Activated CD8-positive, alpha-beta memory T cell treated with anti-CD3 and anti-CD28 coated beads, Interleukin-2, amount 50 U/mL, for 1 hour (primary cell): ENCODE measurements at regions not wholly inside any gene's neighbourhood (a gene's known extent, or its start where the extent isn't known, plus 50 kb on each side); places are given as distances from the start of the nearest gene placed in this dataset.
"Not testable (repeated sequence)": the region's sequence is repeated elsewhere in the genome, so short reads cannot be mapped to it uniquely, and the experiment has no call there.

Experiments used
- DNase-seq: peaks from one replicate; pipeline ENCODE4 v3.0.0-alpha.2; 2020; ENCODE audit errors: extremely low read depth

DNA sequence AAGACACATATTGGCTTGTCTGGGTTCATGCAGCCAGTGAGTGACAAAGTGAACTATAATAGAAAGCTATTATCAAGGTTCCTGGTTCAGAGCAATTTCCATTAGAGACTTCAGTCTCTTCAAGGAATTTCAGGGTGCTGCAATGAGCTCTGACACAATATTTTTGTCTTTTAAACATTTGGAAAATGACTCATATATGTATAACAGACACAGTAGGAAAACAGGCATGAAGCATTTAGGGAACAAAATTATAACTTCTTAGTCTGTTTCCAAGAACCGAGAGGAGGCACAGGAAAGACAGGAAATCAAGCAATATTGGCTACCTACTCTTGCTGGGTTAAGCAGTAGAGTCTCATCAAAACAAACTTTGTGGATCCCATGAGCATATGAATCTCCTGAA is 170.4 kb downstream of the PTPRC start:
- no peak for DNase-seq

DNA sequence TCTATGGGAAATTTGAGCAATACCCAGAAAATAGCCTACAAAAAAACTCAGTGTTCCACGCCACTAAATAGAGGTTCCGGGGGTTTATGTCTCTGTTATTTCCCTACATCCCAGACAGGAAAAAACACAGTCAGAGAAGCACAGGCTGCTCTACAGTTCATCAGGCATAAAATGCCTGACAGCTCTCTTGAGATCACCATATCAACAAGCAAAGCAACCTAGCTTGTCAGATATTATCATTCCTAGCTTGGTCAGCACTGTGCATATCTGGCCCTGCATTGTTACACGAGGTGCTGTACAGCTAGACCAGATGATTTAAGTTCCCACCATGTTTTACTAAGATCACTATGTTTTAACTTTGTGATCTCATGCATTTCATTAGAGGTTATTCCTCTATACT is 172.6 kb downstream of the PTPRC start:
- DNase-seq: no peak

DNA sequence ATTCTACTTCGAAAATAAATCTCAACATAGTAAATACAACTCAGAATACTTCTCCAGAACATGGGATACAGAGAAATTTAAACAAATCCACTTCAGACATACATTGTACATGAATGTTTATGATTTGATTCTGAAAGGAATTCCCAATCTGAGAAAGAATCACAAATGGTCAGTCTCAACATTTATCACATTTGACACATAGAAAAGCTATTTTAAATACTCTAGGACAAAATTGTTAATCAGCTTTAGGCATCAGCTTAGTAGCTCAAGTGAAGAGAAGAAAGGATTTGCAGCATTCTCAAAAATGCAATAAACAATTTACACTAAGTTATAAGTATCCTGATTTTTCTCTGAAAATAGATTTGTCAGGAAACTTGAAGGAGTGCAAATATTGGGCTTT is 184.8 kb downstream of the PTPRC start:
- DNase-seq: no peak

DNA sequence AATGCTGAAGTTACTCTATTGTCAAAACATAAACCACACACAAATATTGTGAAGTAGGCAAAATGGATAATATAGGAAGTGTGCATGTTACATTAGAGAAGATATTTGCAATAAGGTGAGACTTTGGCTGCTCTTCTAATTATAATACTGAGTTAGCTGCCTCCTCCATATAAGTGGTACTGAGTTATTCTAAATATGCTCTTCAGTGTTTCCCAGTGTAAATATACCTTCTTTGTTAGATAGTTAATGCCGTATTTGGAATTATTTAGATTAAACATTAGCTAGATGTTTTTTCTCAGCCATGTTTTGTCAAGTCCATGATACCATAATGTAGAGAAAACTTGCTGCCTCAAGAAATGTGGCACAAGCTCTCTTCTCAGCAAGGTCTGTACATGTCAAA is 186.4 kb downstream of the PTPRC start:
- DNase-seq: no peak

DNA sequence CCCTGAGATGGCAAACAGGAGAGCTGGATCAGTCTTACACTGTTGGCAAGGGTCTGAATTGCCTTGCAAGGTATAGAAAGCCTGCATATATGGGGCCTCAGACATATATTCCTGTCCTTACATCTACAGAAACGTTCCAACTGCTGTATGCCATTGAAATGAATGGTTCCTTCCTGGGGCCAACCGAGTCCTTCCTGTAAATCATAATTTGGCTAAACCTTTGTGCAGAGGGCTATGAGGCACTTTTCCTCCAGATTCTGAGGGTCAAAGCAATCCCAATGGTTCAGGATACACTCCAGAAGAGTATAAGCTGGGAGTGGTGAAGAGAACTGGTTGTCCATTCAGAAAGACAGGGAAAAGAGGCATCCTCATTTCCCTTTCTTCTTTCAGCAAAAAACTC is 190.5 kb downstream of the PTPRC start:
- DNase-seq: no peak

DNA sequence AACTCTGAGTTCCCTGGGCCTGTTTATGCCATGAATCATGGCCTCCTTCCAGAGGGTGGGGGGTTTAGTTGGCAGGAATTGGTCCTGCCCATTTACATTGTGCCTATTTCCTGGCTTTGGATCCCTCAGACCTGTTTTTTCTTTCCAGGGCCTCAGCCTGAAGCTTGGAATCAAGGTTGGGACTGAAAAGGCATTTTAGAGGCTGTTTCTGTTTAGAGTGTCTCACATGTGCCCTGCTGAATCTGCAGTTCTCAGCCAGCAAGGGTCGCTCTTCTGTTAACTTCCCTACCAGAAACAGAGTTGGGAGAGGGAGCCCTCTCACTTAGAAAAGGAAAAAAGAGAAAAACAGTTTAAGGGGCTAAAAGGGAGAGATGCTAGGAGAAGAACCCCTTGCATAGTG is 191.1 kb downstream of the PTPRC start:
- DNase-seq: no peak

DNA sequence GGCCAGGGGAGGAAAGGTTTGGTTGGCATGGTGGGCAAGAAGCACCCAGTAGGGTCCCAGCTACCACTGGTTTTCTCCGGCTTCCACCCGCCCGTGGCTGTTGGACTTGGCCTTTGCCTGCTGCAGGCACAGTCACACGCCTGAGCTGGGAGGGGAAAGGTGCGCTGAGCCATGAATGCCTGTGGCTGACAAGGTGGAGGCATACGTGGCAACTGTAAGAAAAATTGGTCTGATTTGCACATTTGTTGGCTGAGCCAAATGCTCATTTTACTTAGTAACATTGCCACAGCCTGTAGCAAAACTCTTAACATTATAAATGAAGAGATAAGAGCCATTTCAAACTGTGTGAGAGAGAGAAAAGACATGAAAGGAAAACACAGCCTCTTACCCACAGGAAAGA is 191.6 kb downstream of the PTPRC start:
- DNase-seq: no peak

DNA sequence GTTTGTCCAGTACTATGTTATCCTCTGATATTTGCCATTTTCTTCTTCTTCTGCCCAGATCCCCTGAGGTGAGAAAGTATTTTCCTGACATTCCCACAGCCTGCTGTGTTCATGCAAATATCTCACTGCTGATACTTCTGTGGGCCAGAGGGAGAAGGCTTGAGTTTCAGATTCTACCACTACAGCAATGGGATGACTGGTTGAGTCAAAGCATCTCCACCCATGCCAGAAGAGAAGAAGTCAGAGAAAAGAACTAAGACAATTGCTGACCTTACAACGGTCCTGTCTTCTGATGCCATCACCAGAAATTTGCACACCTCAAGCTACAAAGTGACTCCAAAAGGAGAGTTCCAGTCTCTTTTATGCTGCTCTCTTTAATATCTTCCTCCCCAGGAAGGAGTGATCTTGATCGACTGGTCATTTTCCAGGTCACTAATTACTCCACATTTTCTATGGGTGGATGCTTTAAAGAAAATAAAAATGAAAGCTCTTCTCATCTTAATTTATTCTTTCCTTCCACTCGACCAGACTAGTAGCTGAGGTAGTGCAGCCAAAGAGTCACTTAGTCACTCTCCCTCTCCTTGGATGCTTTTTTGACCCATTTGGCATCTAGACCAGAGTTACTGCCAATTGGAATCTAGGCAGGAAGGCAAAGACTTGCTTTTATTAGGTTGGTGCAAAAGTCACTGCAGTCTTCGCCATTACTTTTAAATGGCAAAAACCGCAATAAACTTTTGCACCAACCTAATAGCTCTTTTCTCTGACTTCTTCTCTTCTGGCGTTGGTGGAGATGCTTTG is 195.1 kb downstream of the PTPRC start:
- DNase-seq: no peak

DNA sequence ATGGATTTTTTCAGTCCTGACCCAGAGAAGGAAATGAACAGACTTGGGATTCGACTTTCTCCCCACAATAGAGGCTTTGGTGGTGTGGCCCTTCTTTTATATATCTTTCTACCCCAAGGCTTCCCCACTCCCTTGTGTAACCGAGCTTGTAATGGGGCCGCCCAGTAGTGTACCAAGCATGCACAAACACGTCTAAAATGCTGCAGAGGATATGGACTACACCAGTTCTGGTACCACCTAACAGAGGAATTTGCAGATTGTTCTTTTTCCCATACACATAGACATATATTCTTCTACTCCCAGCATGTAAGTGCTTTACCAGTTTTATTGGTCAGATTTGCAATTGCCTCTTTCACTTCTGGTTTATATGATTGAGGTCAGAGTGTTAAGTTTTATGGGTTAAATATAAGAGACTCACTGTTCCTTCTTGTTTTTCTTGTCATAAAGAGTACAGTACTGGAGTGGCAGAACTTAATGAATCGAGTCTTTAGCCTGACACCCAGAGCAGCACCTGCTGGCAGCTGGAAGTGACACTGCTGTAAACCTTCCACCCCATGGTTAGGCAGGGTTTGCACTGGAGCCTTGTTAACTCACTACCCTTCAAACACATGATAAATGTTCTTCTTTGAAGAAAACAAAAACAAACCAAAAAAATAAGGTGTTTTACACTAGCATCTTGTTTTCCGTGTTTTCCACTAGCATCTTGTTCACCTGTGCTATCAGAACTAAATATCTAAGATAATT is 198.6 kb downstream of the PTPRC start:
- DNase-seq: no peak

DNA sequence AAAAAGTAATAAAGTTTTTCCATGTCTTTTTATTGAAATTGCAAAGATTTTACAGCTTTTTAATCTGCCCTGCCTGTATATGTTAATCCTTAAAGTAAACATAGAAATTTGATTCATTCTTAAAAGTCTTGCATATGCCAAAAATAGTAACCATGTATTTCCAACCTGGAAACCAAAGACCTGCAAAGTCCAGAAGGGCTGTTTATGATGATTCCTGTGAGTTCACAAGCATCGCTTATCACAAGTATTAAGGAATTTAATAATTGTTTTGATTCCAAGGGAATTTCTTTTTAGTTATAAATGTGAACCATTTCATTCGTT is 199.1 kb downstream of the PTPRC start:
- no peak for DNase-seq

DNA sequence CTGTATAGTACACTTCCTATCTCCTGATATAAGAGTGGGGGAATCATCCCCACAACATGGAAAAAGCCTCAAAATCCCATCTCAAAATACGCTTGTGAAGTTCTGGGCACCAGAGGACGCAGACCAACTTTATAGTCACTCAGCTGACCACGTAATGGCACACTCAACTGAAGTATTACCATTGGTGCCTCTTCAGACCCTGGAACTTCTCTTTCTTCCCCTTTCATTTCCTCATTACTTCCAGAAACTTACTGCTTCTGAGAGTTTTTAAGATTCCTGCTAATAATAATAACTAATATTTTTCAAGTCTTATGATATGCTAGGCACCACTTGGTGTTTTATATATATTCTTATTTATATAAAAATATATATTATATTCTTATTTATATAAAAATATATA is 202.6 kb downstream of the PTPRC start:
- no peak for DNase-seq

DNA sequence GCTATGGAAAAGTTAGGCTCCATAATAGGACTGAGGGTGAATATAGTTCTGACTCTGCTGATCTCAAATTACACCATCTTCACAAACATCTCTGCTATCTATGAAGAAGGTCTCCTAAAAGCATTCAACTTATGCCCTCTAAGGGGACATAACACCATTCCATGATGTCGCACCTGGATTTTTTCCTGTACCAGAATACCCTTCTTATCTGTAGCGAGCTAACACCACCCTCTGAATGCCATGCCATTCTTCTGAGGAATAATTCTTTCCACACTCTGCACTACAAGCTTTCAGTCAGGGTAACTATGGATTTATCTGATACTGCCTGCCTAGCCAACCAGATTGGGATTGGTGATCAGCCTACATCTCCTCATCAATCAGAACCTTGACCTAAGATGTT is 203.8 kb downstream of the PTPRC start:
- no peak for DNase-seq

DNA sequence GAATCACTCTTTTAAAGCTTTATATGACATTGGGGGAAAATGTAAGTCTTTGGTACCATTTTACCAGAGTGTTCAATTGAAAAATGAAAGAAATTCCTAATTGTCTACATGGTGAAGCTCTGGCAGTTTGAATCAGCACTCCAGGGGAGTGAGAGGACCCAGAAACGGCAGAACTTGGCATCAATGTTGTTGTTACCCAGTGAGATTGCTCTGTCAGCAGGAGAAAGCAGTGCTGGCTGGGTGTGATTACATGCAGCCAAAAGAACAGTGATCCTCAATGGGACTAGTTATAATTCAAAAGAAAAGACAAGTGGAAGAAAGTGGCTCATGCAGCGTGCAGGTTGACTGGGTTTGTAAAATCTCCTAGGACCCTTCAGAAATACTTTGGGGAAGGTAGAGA is 206.4 kb downstream of the PTPRC start:
- DNase-seq: no peak

DNA sequence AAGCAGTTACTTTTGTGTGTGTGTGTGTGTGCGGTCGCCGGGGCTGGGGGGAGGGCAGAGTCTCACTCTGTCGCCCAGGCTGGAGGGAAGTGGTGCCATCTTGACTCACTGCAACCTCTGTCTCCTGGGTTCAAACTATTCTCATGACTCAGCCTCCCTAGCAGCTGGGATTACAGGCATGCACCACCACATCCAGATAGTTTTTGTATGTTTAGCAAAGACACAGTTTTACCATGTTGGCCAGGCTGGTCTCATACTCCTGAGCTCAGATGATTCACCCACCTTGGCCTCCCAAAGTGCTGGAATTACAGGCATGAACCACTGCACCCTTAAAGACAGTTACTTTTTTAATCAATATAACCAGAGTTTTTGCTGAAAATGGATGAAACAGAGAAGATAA is 207.0 kb downstream of the PTPRC start:
- DNase-seq: no peak

DNA sequence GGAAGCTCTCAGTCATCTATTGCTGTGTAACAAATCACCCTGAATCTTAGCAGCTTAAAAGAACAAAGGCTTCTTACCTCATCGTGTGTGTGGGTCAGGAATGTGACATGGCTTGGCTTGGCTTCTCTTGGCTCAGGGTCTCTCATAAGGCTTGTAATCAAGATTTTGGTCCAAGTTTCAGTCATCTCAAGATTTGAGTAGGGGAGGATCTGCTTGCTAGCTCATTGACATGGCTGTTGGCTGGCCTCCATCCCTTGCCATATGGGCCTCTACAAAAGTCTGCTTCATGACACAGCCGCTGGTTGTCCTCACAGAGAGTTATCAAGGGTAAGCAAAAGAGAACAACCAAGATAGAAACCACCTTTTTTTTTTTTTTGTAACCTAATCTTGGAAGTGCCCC is 207.7 kb downstream of the PTPRC start:
- DNase-seq: no peak

DNA sequence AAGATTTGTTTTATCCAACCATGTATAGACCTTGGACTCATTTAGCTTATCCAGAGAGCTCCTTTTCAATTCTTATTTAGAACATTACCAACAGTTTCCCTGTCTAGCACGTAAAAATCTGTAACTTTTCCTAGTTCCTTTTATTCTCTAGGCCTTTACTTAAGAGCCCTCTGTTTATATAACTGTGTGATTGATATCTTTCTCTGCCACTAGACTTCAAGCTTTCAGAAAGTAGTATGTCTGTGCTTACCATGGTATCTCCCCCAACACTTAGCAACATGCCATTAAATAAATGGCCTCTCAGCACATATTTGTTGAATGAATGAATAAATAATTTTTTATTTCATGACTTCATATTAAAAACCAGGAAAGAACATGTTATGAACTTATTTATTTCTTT is 209.4 kb downstream of the PTPRC start:
- no peak for DNase-seq

DNA sequence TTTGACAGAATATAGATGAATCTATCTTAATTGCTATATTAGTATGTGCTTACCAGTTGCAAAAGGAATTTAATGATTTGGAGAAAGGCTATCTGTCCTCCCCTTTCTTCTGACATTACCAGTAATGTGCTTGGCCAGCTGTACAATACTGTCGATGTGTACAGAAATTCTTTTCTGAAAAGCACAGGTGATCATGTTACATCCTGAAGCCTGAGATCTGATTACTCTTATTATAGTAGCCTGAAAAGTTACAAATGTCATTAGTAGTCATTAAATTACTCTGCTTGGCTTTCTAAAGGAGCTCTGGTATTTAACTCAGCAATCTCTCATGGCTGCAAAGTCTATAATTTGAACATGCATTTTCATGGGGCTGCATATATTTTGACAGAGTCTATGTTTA is 209.8 kb downstream of the PTPRC start:
- DNase-seq: no peak

DNA sequence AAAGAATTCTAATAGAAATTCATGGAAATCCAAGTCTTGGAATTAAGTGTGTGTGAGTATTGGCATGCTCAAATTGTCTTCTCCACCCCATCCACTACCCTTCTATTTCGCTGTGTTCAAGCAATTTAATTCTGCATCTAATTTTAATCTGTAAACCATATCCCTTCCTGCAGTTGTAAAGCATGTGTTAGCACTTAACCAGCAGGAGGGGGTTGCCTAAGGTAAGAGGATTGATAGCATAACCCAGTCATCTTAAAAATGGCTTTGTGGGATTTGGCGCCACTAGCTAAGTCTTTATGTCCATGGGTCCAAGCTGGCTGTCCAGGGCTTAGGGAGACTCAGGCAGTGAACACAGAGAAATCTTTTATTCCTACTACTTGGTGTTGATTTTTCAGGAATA is 210.3 kb downstream of the PTPRC start:
- no peak for DNase-seq

DNA sequence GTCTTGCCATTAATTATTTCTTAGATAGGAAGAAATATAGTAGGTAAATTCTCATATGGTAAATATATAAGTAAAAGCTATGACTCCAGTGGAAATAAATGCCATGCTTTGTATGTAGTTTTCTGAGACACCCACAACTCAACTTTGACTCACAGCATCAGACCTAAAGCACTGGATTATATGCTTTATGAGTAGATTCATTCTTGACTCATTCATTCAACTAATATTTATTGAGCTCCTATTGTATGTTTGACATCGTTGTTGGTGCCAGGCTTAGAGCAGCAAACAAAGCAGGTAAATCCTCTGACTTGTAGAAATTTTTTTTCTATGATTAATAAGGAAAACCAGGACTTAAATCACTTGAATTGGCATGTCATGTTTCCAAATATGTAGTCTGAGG is 211.4 kb downstream of the PTPRC start:
- DNase-seq: no peak

DNA sequence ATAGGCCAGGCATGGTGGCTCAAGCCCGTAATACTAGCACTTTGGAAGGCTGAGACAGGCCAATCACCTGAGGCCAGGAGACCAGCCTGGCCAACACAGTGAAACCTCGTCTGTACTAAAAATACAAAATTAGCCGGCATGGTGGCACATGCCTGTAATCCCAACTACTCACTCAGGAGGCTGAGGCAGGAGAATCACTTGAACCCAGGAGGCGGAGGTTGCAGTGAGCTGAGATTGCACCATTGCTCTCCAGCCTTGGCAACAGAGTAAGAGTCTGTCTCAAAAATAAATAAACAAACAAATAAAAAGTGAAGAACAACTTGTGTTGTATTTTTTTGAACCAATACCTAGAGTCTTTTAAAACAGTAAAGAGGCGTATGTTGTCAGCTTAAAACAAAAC is 212.1 kb downstream of the PTPRC start:
- DNase-seq: not testable (repeated sequence)

DNA sequence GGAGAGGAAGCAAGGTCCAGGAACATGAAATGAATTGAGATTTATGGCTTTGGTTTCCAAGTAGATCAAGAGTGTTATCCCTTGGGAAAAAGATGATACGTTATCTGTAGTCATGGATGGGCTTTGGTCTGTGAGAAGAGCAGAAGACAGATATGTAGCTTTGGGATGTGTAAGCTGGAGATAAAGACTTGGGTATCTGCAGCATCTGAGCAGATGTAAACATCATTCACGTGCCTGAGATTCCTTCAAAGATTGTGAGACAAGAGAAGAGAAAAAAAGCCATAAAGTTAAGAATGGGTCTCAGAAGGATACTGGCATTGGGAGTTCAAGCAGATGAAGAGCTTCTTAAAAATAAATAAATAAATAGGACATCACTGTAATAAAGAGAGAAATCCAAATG is 217.8 kb downstream of the PTPRC start:
- DNase-seq: no peak

DNA sequence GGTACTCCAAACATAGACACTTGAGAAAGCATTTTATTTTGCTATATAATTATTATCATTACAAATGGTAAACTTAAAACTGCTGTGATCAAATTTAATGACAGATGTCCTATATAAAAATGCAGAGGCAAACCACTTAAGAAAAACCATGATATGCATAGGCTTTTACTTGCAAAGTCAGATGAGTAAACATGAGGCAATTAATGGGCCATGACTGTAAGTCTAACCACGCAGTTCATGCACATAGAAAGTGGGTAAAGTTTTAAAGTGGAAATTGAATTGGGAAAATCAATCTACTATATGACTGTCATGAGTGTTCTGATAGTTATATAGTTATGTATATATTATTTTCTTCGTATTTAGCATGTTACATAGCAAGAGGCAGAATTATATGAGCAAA is 219.2 kb downstream of the PTPRC start:
- DNase-seq: no peak

DNA sequence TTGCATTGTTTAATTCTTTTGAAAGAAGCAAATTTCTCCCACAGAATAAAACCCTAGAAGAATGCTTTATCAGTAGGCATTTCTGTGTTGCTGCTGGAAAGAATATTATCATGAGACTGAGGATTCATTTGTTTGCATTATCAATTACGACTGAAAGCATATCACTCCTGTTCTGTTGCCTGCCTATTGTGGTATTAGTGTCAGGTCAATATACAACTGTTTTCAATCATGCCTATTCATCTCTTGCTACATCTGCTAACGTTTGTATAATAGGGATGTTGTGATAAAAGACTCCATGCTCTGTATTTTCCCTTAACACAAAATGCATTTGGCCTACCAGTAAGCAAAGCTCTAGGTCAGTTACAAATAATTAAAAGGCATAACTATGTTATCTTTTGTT is 221.5 kb downstream of the PTPRC start:
- DNase-seq: no peak

DNA sequence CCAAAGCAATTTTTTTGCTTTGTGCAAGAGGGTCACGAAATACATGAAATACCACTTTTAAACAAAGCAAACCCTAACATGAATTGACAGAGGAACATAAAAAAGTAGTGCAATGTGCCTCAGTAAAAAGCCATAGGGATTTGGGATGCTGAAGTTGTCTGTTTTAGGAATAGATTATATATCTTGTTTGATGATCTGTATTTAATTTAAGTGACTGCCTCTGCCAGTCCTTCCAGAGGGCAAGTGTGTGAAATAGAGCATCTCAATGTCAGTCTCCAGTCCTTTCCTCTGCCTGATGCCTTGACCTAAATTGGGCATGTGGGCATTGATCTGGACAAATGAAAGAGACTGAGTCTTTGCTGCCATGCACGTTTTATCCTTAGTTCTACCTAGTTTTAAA is 222.8 kb downstream of the PTPRC start:
- no peak for DNase-seq
